Amniotic stem cell (primary cell): ENCODE measurements at regions not wholly inside any gene's neighbourhood (a gene's known extent, or its start where the extent isn't known, plus 50 kb on each side); places are given as distances from the start of the nearest gene placed in this dataset.

Experiments used
- DNase-seq: peaks from one replicate; lab custom pipeline; 2025; lab: John Stamatoyannopoulos, UW

GRCh38 chr2:144078802-144079724 lies 440.9 kb downstream of the ZEB2 start:
- DNase-seq = no peak

GRCh38 chr2:144078106-144078505 lies 441.8 kb downstream of the ZEB2 start:
- DNase-seq = no peak

GRCh38 chr2:144074450-144074849 lies 445.5 kb downstream of the ZEB2 start:
- DNase-seq = no peak

GRCh38 chr2:144071461-144071860 lies 448.5 kb downstream of the ZEB2 start:
- no peak for DNase-seq

- no peak for DNase-seq
Measured at GRCh38 chr2:144067506-144067905, 452.4 kb downstream of the ZEB2 start.

- no peak for DNase-seq
Measured at GRCh38 chr2:144063602-144064001, 456.3 kb downstream of the ZEB2 start.

GRCh38 chr2:144054911-144055310 lies 465.0 kb downstream of the ZEB2 start:
- no peak for DNase-seq

- DNase-seq = no peak
Measured at GRCh38 chr2:144052083-144052482, 467.8 kb downstream of the ZEB2 start.

- DNase-seq = no peak
Measured at GRCh38 chr2:144049137-144049536, 470.8 kb downstream of the ZEB2 start.

- DNase-seq = no peak
Measured at GRCh38 chr2:144048631-144049060, 471.3 kb downstream of the ZEB2 start.

- no peak for DNase-seq
Measured at GRCh38 chr2:144042751-144043150, 477.2 kb downstream of the ZEB2 start.

GRCh38 chr2:144041612-144042011 lies 478.3 kb downstream of the ZEB2 start:
- DNase-seq = no peak

GRCh38 chr2:144040834-144041233 lies 479.1 kb downstream of the ZEB2 start:
- no peak for DNase-seq

- no peak for DNase-seq
Measured at GRCh38 chr2:144032566-144032965, 487.4 kb downstream of the ZEB2 start.

- no peak for DNase-seq
Measured at GRCh38 chr2:144030791-144031190, 489.1 kb downstream of the ZEB2 start.

- no peak for DNase-seq
Measured at GRCh38 chr2:144027593-144027992, 492.3 kb downstream of the ZEB2 start.

GRCh38 chr2:144026753-144027152 lies 493.2 kb downstream of the ZEB2 start:
- no peak for DNase-seq

- DNase-seq = no peak
Measured at GRCh38 chr2:144020047-144020446, 499.9 kb downstream of the ZEB2 start.

GRCh38 chr2:144015655-144016245 lies 504.2 kb downstream of the ZEB2 start:
- peak; percentile 77 for DNase-seq

- DNase-seq = no peak
Measured at GRCh38 chr2:144015036-144015435, 504.9 kb downstream of the ZEB2 start.

GRCh38 chr2:144014103-144014502 lies 505.8 kb downstream of the ZEB2 start:
- no peak for DNase-seq

- no peak for DNase-seq
Measured at GRCh38 chr2:144012304-144012703, 507.6 kb downstream of the ZEB2 start.

GRCh38 chr2:144011553-144011952 lies 508.4 kb downstream of the ZEB2 start:
- no peak for DNase-seq
